H1 (cell line): ENCODE measurements at regions not wholly inside any gene's neighbourhood (a gene's known extent, or its start where the extent isn't known, plus 50 kb on each side); places are given as distances from the start of the nearest gene placed in this dataset.

Source experiments
- ASH2L ChIP-seq: fragments of 200-600, 300-600 bp; sonication (generic); IDR thresholded peaks from one replicate; pipeline ENCODE4 v1.7.1; 2017; ENCODE audit warnings: low read length
- BACH1 ChIP-seq: IDR thresholded peaks from 2 replicates; pipeline ENCODE4 v1.6.1; 2012; ENCODE audit warnings: low read length, improper control_type of control experiment
- CBX5 ChIP-seq: fragments of 300-800, 300-1000 bp; sonication (generic); IDR thresholded peaks from 2 replicates; pipeline ENCODE4 v1.7.1; 2016; ENCODE audit warnings: antibody characterized with exemption, low read length, low read depth
- CTBP2 ChIP-seq: IDR thresholded peaks from 2 replicates; pipeline ENCODE4 v1.7.0; 2011; ENCODE audit warnings: borderline replicate concordance, mild to moderate bottlenecking, moderate library complexity, mixed read lengths, low read length; ENCODE audit not compliant: insufficient read depth, insufficient read length
- E2F6 ChIP-seq: IDR thresholded peaks from 2 replicates; pipeline ENCODE4 v1.6.1; 2012; ENCODE audit warnings: inconsistent platforms
- EGR1 ChIP-seq: IDR thresholded peaks from 2 replicates; pipeline ENCODE4 v1.6.1; 2011; ENCODE audit warnings: low read depth, low read length, borderline replicate concordance
- EP300 ChIP-seq, 2 experiments: IDR thresholded peaks; 1 replicate in 1 of 2; 2 replicates in 1 of 2; pipeline ENCODE4 v1.6.1; 2011 to 2012; ENCODE audit warnings: low read depth in 2 of 2, low read length in 2 of 2, mild to moderate bottlenecking in 2 of 2, borderline replicate concordance in 1 of 2, inconsistent platforms in 1 of 2, moderate library complexity in 1 of 2
- FOSL1 ChIP-seq: IDR thresholded peaks from 2 replicates; pipeline ENCODE4 v1.6.1; 2011; ENCODE audit warnings: mild to moderate bottlenecking, low read depth, low read length, moderate library complexity; ENCODE audit not compliant: insufficient read depth
- GABPA ChIP-seq: IDR thresholded peaks from 2 replicates; pipeline ENCODE4 v1.6.1; 2011; ENCODE audit warnings: mild to moderate bottlenecking, low read length, moderate library complexity, borderline replicate concordance; ENCODE audit not compliant: insufficient read depth
- GTF2F1 ChIP-seq: IDR thresholded peaks from 2 replicates; pipeline ENCODE4 v1.6.1; 2012; ENCODE audit warnings: low read depth, low read length, improper control_type of control experiment, borderline replicate concordance
- MAX ChIP-seq: IDR thresholded peaks from 2 replicates; pipeline ENCODE4 v1.6.1; 2012; ENCODE audit warnings: inconsistent platforms
- NANOG ChIP-seq: IDR thresholded peaks from 2 replicates; pipeline ENCODE4 v1.6.1; 2011; ENCODE audit warnings: low read length, low read depth, mild to moderate bottlenecking, inconsistent platforms; ENCODE audit not compliant: insufficient read depth, poor library complexity, severe bottlenecking
- RBBP5 ChIP-seq: IDR thresholded peaks from 2 replicates; pipeline ENCODE4 v1.7.1; 2012; ENCODE audit warnings: low read depth, mild to moderate bottlenecking, inconsistent platforms, low read length, moderate library complexity, borderline replicate concordance
- RXRA ChIP-seq: IDR thresholded peaks from 2 replicates; pipeline ENCODE4 v1.6.1; 2011; ENCODE audit warnings: low read depth, mild to moderate bottlenecking, low read length, moderate library complexity; ENCODE audit not compliant: insufficient read depth
- SAP30 ChIP-seq: fragments of 300-600 bp; sonication (generic); IDR thresholded peaks from 2 replicates; pipeline ENCODE4 v1.7.1; 2012; ENCODE audit warnings: low read length, moderate library complexity, mild to moderate bottlenecking, inconsistent platforms; ENCODE audit not compliant: insufficient read depth, insufficient replicate concordance
- SIN3A ChIP-seq, 2 experiments: IDR thresholded peaks in 1 of 2; conservative IDR thresholded peaks in 1 of 2; 2 replicates each; pipeline ENCODE4 v1.6.1; 2011 to 2012; ENCODE audit warnings: low read length in 2 of 2, improper control_type of control experiment in 1 of 2, low read depth in 1 of 2, mild to moderate bottlenecking in 1 of 2
- SIX5 ChIP-seq: IDR thresholded peaks from 2 replicates; pipeline ENCODE4 v1.6.1; 2011; ENCODE audit warnings: mild to moderate bottlenecking, low read depth, low read length
- SP1 ChIP-seq: IDR thresholded peaks from 2 replicates; pipeline ENCODE4 v1.6.1; 2011; ENCODE audit warnings: low read depth, low read length
- TBP ChIP-seq: IDR thresholded peaks from 2 replicates; pipeline ENCODE4 v1.6.1; 2011; ENCODE audit warnings: low read depth, low read length, improper control_type of control experiment
- TEAD4 ChIP-seq: IDR thresholded peaks from 2 replicates; pipeline ENCODE4 v1.6.1; 2012; ENCODE audit warnings: low read depth, low read length, inconsistent platforms, mixed read lengths
- USF2 ChIP-seq: IDR thresholded peaks from 2 replicates; pipeline ENCODE4 v1.6.1; 2011; ENCODE audit warnings: low read length, improper control_type of control experiment

- TF ChIP-seq FOSL1 = no peak
- TF ChIP-seq NANOG = peak; percentile 59
- peak; percentile 92 for TF ChIP-seq TEAD4
- TF ChIP-seq SAP30 = no peak
- TF ChIP-seq RXRA = no peak
- TF ChIP-seq BACH1 = no peak
- no peak for TF ChIP-seq CBX5
- TF ChIP-seq SIN3A (conservative IDR thresholded peaks at IDR 0.05 in 1 of 2, IDR thresholded peaks at IDR 0.05 in 1 of 2; ENCODE audit: low read depth in 1 of 2, low read length in 2 of 2) = no peak; a peak in 1 of 4 replicates
- TF ChIP-seq USF2 = no peak
- no peak for TF ChIP-seq EP300 (IDR thresholded peaks at IDR 0.05; ENCODE audit: borderline replicate concordance in 1 of 2, low read depth in 2 of 2, low read length in 2 of 2)
- peak; percentile 19; the same call in 1 of the 2 replicates for TF ChIP-seq TBP
- TF ChIP-seq MAX = peak; percentile 67
- TF ChIP-seq SIX5 = no peak
- peak; percentile 98 for TF ChIP-seq SP1
- TF ChIP-seq E2F6 = peak; percentile 41; the same call in 1 of the 2 replicates
- peak; percentile 64; the same call in 1 of the 2 replicates for TF ChIP-seq RBBP5
- TF ChIP-seq EGR1 = peak; percentile 68; the same call in 1 of the 2 replicates
- TF ChIP-seq GABPA = peak; percentile 23; the same call in 1 of the 2 replicates
- no peak for TF ChIP-seq GTF2F1
- peak; percentile 84 for TF ChIP-seq CTBP2
- peak; percentile 95 for TF ChIP-seq ASH2L
These were observed 79.8 kb downstream of the RHCG start (continued) for GRCh38 chr15:89416339-89417183.
